Calu3 (cell line): ENCODE measurements at regions not wholly inside any gene's neighbourhood (a gene's known extent, or its start where the extent isn't known, plus 50 kb on each side); places are given as distances from the start of the nearest gene placed in this dataset.

Experiments used
- BruUV-seq: library from RNA; stranded (reverse); fragments of 400-500 nt; replicated peaks from 2 replicates; lab custom pipeline; 2021; lab: Mats Ljungman, UMichigan
- CTCF ChIA-PET: fragments of 300-600 bp; sonication (Branson Sonifier 250); formaldehyde crosslinking; loops from one replicate; lab custom pipeline; 2022; ENCODE audit warnings: antibody characterized with exemption; lab: Charles Lee
- DNase-seq: peaks from one replicate; pipeline ENCODE4 v3.0.0; 2022
- H3K27ac Mint-ChIP-seq: one replicate; pipeline ENCODE4 v1.8.0; 2022; ENCODE audit warnings: mixed read lengths; ENCODE audit not compliant: unreplicated experiment
- H3K27me3 Mint-ChIP-seq: one replicate; pipeline ENCODE4 v1.8.0; 2022; ENCODE audit warnings: mixed read lengths; ENCODE audit not compliant: unreplicated experiment
- H3K36me3 Mint-ChIP-seq: one replicate; pipeline ENCODE4 v1.8.0; 2022; ENCODE audit warnings: mild to moderate bottlenecking, moderate library complexity, mixed read lengths; ENCODE audit not compliant: insufficient read depth, unreplicated experiment
- H3K4me1 Mint-ChIP-seq: one replicate; pipeline ENCODE4 v1.8.0; 2022; ENCODE audit warnings: mild to moderate bottlenecking, low read depth, mixed read lengths; ENCODE audit not compliant: unreplicated experiment
- H3K4me3 Mint-ChIP-seq: one replicate; pipeline ENCODE4 v1.8.0; 2022; ENCODE audit warnings: mild to moderate bottlenecking, low read depth, moderate library complexity, mixed read lengths; ENCODE audit not compliant: unreplicated experiment
- H3K9me3 Mint-ChIP-seq: one replicate; pipeline ENCODE4 v1.8.0; 2022; ENCODE audit warnings: low read depth, mixed read lengths; ENCODE audit not compliant: unreplicated experiment
- intact Hi-C: fragments of 100-400 bp; cut with micrococcal nuclease; formaldehyde crosslinking; loops from one replicate; pipeline ENCODE4 v1.10.0; 2022; ENCODE audit not compliant: unreplicated experiment
- TF ChIP-seq, protein P1 (sequence below): fragments of 200-600 bp; IDR thresholded peaks from one replicate; pipeline ENCODE4 v1.8.0; 2022; ENCODE audit warnings: antibody characterized with exemption; ENCODE audit not compliant: unreplicated experiment

DNA sequence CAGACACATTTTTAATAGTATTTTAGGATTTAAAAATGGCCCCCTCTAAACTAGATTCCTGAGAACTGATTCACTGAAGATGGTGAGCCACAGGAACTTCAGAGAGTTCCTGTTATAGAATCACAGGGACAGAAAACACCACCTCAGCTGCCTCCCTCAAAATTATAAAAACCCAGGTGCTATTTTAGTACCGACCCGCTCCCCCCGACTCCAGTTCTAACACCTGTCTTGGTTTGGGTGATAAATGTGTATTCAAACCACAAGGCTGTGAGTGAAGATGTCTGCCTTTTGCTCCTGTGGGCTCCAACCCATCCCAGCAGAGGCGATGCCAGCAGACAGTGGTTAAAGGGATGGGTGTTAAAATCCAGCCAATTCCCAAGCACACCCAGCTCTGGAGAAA is 127.4 kb upstream of the LY86 start:
- CTCF ChIA-PET, result no interaction called here
- H3K36me3 Mint-ChIP-seq, result no peaks in the 10 kb centered on the region
- intact Hi-C loops, result no loop called here
- H3K9me3 Mint-ChIP-seq, result no peaks in the 10 kb centered on the region
- BruUV-seq, result no TSS peak
- H3K27me3 Mint-ChIP-seq, result peaks cover 15% of the 10 kb centered on the region
- TF ChIP-seq, protein P1, sequence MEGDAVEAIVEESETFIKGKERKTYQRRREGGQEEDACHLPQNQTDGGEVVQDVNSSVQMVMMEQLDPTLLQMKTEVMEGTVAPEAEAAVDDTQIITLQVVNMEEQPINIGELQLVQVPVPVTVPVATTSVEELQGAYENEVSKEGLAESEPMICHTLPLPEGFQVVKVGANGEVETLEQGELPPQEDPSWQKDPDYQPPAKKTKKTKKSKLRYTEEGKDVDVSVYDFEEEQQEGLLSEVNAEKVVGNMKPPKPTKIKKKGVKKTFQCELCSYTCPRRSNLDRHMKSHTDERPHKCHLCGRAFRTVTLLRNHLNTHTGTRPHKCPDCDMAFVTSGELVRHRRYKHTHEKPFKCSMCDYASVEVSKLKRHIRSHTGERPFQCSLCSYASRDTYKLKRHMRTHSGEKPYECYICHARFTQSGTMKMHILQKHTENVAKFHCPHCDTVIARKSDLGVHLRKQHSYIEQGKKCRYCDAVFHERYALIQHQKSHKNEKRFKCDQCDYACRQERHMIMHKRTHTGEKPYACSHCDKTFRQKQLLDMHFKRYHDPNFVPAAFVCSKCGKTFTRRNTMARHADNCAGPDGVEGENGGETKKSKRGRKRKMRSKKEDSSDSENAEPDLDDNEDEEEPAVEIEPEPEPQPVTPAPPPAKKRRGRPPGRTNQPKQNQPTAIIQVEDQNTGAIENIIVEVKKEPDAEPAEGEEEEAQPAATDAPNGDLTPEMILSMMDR, result no peak
- no peak overlapping the region for H3K27ac Mint-ChIP-seq
- no peak overlapping the region for H3K4me3 Mint-ChIP-seq
- DNase-seq, result no peak
- H3K4me1 Mint-ChIP-seq, result no peaks in the 10 kb centered on the region

GRCh38 chr6:6466967-6467761 is 121.4 kb upstream of the LY86 start:
- intact Hi-C loops, result no loop called here
- DNase-seq, result peak; percentile 6
- BruUV-seq, result no TSS peak
- peaks cover 22% of the 10 kb centered on the region for H3K27me3 Mint-ChIP-seq
- no peak overlapping the region for H3K27ac Mint-ChIP-seq
- H3K4me1 Mint-ChIP-seq, result no peaks in the 10 kb centered on the region
- CTCF ChIA-PET, result no interaction called here
- no peaks in the 10 kb centered on the region for H3K36me3 Mint-ChIP-seq
- H3K4me3 Mint-ChIP-seq, result no peak overlapping the region
- no peaks in the 10 kb centered on the region for H3K9me3 Mint-ChIP-seq
- TF ChIP-seq, protein P1, result no peak

DNA sequence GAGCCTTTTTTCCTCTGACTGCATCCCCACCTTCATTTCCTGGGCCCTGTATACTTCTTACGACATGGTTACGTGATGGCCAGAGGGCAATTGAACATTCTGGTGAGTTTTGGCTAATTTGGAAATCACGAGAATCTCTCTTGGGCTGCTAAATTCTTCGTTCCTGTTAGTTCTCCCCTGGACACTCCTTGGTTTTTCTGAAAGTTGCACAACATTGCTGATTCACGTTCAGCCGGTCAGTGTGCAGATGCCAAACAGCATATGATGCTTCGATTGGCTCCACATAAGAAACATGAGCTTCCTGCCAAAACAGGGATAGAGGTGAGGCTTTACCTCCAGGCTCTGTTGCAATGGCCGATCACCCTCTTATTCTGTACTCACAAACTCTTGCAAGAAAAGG is 119.4 kb upstream of the LY86 start:
- TF ChIP-seq, protein P1, result no peak
- CTCF ChIA-PET, result no interaction called here
- peaks cover 13% of the 10 kb centered on the region for H3K27me3 Mint-ChIP-seq
- no peak for DNase-seq
- no peaks in the 10 kb centered on the region for H3K4me1 Mint-ChIP-seq
- no peaks in the 10 kb centered on the region for H3K36me3 Mint-ChIP-seq
- intact Hi-C loops, result no loop called here
- H3K9me3 Mint-ChIP-seq, result no peaks in the 10 kb centered on the region
- no TSS peak for BruUV-seq
- no peak overlapping the region for H3K4me3 Mint-ChIP-seq
- no peak overlapping the region for H3K27ac Mint-ChIP-seq

- no peak overlapping the region for H3K27ac Mint-ChIP-seq
- no TSS peak for BruUV-seq
- no peaks in the 10 kb centered on the region for H3K9me3 Mint-ChIP-seq
- no peak overlapping the region for H3K4me3 Mint-ChIP-seq
- intact Hi-C loops, result no loop called here
- no peaks in the 10 kb centered on the region for H3K36me3 Mint-ChIP-seq
- H3K4me1 Mint-ChIP-seq, result no peaks in the 10 kb centered on the region
- CTCF ChIA-PET, result no interaction called here
- peaks cover 13% of the 10 kb centered on the region for H3K27me3 Mint-ChIP-seq
- TF ChIP-seq, protein P1, result no peak
- DNase-seq, result no peak
Measured at GRCh38 chr6:6470123-6470522, 118.4 kb upstream of the LY86 start.
